ENCODE measurements at regions not wholly inside any gene's neighbourhood (a gene's known extent, or its start where the extent isn't known, plus 50 kb on each side); places are given as distances from the start of the nearest gene placed in this dataset.

GRCh38 chr3:74273091-74273490 lies 341.4 kb downstream of the CNTN3 start:
- TF ChIP-seq CTCF (IDR thresholded peaks at IDR 0.05) (no peak), CHD2 (IDR thresholded peaks at IDR 0.05; ENCODE audit: low read length, partially characterized antibody) (no peak), BHLHE40 (IDR thresholded peaks at IDR 0.05; ENCODE audit: low read depth, low read length) (no peak), POLR2A (IDR thresholded peaks at IDR 0.05; ENCODE audit: low read length) (no peak), HOXA7 (CRISPR knock-in tag; IDR thresholded peaks at IDR 0.05) (no peak), MAX (IDR thresholded peaks at IDR 0.05) (no peak)
